HG03520 (cell line): ENCODE measurements at regions not wholly inside any gene's neighbourhood (a gene's known extent, or its start where the extent isn't known, plus 50 kb on each side); places are given as distances from the start of the nearest gene placed in this dataset.

Experiments used
- ATAC-seq: cut with Tn5 transposase; IDR thresholded peaks from one replicate; pipeline ENCODE4 v1.9.1; 2021; ENCODE audit warnings: mild to moderate bottlenecking, moderate library complexity; ENCODE audit not compliant: unreplicated experiment

GRCh38 chr5:6867712-6868111 is 154.5 kb downstream of the TENT4A start:
- ATAC-seq, result no peak

DNA sequence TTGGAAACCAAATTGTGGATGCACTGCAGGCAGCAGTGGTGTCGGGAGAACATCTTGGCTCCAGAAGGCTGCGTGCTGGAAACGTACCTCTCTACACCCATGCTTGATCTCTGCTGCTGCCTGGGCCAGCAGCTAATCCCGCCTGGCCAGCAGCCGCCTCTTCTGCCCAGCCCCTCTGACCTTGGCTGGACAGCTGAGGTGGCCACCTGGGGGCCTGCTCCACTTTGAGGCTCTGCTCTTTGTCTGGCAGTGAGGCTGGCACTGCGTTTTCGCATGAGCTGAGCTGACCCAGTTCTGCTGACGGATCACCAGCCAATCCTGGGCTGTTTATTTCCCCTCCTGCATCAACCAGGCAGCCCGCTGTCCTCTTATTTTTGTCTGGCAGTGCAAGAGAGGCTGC is 154.9 kb downstream of the TENT4A start:
- no peak for ATAC-seq

DNA sequence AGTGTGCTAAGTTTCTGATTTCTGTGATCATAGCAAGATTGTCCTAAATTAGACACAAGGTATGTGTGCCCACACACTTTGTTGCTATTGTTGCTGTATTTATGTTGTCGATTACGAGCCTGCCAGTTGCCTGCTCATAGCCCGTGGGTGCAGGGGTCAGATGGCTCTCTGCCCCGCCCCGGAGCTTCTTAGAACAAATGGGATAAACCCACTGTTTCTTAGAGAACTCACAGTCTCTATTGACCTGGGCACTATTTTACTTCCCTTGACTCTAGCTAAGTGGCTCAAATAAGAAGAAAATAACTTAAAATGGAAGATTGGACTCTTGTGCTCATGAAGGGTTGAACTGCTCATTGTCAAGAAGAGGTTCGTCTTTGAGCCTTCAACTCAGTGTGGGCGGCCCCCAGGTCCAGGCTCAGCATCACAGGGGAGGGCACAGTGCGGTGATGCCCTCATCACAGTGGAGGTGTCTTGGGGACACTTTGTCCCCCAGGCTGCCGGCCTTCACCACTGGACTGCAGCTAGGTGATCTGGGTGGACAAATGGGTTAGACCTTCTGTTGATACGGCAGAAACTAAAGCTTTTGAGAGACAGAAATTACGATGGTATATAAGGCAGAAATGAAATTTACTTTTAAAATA is 155.5 kb downstream of the TENT4A start:
- no peak for ATAC-seq

DNA sequence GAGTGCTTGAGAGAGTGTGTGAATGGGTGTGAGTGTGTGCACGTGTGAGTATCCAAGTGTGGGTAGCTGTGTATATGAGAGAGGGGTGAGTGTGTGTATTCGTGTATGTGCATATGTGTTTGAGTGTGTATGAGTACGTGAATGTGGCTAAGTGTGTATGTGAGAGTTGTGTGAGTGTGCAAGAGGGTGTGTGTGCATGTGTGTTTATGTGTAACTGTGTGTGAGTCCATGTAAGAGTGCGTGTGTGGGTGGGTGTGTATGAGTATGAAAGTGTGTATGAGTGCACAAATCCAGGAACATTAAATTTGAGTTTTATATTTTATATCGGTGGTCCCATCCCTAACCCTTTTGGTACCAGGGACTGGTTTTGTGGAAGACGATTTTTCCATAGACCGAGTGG is 156.4 kb downstream of the TENT4A start:
- no peak for ATAC-seq

GRCh38 chr5:6872441-6873160 is 159.4 kb downstream of the TENT4A start:
- no peak for ATAC-seq

GRCh38 chr5:6873359-6873758 is 160.1 kb downstream of the TENT4A start:
- ATAC-seq, result no peak

- ATAC-seq, result no peak
Observed at GRCh38 chr5:6875376-6875775, 162.1 kb downstream of the TENT4A start.

DNA sequence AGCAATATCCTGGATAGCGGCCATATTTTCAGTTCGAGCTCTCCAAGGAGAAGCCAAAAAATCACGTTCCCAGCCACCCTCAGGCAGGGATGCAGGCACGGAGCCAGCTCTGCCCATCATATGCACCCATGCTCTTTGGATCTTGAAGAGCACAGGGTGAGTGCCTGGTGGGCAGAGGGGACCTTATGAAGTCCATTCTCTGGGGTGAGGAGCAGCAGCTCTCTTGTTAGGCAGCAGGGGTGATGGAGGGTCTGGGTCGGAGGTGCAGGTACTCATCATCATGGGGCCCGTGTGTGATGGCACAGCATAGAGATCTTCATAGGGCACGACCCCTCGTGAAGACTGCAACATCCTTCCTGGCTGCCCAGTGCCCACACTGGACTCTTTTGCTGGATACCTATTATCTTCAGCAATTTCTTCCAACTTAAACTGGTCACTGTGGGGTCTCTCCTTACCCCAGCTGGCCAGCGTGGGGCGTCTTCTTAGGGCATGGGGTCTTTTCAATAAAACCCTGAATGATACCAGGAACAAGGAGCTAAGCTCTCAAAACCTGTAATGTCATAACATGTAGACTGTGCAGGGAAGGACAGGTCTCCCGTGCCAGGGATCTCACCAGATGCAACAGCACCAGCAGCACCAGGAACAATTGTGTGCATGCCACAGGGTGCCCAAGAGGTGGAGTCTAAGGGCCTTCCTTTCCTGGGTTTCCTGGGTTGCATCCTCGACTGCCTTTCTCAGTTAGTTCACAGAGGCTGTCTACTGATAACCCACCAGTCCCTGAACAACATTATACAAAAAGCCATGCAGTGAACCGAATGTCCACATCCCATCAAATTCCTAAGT is 165.0 kb downstream of the TENT4A start:
- no peak for ATAC-seq

GRCh38 chr5:6885581-6885980 is 172.3 kb downstream of the TENT4A start:
- ATAC-seq, result no peak

DNA sequence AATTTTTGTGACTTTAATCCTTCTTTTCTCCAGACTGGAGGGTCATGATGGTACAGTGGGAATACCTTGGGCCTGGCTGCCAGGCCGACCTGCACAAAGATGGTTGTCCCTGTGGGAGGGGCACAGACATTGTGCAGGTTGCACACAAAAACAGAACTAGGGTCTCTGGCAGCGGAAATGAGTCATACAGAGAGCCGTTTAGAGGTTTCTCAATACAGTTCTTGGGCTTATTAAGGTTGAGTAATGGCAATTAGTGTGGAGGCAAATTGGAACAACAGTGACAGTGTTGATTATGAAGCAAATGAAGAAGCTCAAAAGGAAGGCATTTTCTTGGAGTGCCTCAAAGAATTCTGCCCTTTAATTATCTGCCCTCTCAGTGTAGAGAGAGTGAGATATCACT is 173.6 kb downstream of the TENT4A start:
- no peak for ATAC-seq

DNA sequence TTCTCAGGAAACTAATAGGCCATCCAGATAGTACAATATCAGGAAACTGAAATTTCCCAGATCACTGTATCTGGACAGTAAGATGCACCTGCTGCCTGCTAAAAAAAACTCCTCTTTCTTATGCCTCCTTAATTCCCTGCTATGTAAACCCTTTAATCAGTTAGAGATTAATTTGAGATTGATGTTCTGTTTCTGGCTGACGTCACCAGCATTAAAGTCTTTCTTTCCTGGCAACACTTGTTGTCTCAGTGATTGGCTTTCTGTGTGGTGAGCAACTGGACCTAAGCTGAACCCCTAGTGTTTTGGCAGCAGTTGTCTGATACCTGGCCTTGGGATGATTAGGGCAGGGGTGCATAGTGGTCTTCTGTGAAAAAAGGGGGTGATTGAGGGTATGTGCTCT is 175.8 kb downstream of the TENT4A start:
- no peak for ATAC-seq

DNA sequence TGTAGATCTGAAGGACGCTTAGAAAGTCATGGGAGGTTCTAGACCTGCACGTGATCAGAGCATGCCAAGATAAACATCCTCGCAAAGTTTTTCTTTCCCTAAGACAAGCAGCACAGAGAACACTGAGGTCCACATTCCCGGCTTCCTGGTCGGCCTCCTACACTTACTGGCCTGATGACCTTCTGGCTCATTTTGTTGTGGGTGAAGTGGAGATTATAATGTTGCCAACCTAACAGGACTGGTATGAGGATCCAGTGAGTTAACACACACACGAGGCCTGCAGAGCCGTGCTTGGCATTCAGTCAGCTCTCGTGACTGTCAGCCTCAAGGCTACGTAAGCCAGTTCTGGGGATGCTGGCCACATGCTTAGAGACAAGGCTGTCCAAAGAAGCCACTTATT is 186.0 kb downstream of the TENT4A start:
- no peak for ATAC-seq

DNA sequence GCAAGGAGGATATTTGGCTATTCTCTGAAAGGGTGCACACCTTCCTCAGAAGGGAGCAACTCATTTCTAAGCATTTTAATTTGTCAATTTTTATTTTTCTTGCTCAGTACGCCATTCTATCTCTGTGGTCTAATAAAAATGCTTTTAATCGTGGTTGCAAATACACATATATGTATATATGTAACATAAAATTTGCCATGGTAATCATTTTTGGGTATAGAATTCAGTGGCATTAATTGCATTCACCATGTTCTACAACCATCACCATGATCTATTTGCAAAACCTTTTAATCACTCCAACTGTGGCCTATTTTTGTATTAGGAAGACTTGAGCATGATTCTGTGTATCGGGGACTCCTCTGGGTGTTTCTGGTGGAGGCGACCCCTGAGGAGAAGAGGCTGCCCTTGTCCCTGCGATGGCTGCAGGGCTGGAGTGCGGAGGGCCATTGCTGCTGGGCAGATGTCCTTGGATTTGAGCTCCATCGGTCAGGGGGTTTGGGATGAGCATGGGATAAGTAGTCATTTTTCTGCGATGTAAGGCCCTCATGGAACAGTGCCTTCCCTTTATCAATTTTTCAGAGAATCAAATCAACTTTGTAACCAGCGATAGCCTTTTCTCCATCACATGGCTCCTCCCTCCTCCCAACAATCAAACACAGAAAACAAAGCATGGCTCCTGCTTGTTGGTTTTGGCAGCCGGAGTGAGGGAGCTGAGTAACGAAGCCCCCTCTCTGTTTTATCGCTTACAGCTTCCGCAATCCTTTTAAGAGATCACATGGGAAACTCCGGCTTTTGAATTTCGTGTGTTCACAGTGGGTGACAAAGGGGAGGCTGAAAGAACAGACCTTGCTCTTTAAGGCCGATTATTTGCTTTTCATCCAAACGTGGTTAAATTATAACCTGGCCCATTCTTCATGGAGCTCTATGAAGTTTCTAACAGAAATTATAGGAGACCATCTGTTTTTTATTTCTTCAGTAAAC is 187.3 kb downstream of the TENT4A start:
- no peak for ATAC-seq

- no peak for ATAC-seq
Observed at GRCh38 chr5:6902094-6902493, 188.9 kb downstream of the TENT4A start.

DNA sequence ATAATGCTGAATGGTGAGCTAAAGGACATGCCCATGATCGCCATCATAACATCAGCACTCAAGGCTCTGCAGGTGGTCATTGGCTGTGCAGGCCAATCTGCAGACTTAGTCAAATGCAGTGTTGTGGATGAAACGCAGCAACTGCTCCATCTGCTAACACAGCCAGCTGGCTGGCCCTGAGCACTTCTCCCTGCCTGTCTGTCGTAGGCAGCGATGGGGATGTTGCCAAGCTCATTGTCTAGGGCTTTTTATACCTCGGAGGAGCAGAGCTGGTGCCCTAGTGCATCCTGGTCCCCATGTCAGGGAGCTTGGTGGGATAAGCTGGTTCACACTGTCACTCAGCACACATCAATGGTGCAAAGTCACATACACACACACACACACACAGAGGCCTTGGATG is 189.4 kb downstream of the TENT4A start:
- ATAC-seq, result no peak

DNA sequence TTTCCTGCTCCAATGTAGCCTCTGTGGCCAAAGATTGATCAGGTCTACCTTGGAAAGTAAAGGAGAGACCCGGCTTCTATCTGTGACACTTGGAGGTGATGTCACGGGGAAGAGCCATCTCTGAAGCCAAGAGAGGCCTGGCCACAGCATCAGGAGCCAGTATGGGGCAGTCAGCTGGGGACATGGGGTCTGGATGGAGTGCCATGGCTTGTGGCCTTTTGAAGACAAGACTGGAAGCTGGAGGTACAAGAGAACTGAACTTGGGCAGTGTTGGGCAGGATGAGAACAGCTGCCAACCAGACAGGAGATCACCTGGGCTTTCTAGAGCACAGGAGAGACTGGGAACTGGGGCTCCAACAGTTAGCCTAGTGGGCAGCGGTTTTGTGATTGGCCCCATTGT is 190.7 kb downstream of the TENT4A start:
- ATAC-seq, result no peak

GRCh38 chr5:6904860-6905259 is 191.6 kb downstream of the TENT4A start:
- ATAC-seq, result no peak

GRCh38 chr5:6905423-6905822 is 192.2 kb downstream of the TENT4A start:
- no peak for ATAC-seq

- ATAC-seq, result no peak
Observed at GRCh38 chr5:6905883-6906282, 192.7 kb downstream of the TENT4A start.

DNA sequence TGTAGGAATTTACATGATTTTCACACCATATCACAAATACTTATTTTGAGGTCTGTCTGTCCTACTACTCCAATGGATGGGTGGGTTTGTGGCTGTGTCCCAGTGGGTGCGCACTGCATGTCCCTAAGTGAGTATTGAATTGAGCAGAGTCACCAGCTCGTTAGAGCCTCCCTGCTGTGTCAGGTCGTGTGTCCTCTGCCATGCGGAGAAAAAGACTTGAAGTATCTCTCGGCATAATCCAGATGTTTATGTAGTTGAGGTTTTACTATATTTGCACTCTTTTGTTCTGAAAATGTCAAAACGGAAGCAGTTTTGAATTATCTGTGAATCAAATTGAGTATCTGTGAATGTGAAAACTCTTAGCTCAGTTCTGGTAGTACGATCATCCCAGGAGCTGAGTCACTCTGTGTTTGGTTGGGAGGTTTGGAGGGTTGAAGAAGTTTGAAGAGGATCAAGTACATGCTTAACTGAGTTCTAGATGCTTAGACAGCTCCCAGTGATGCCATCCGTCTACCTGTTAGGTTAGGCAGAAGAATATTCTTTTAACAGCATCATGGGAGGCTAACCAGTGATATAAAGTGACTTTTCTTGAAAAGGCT is 194.2 kb downstream of the TENT4A start:
- no peak for ATAC-seq
